Activated T-helper 1 cell treated with Interleukin-2 at 50 U/mL for 16 hours (primary cell): ENCODE measurements at regions not wholly inside any gene's neighbourhood (a gene's known extent, or its start where the extent isn't known, plus 50 kb on each side); places are given as distances from the start of the nearest gene placed in this dataset.

Experiments
- DNase-seq: peaks from one replicate; pipeline ENCODE4 v3.0.0-alpha.2; 2020; ENCODE audit warnings: low read depth

DNA sequence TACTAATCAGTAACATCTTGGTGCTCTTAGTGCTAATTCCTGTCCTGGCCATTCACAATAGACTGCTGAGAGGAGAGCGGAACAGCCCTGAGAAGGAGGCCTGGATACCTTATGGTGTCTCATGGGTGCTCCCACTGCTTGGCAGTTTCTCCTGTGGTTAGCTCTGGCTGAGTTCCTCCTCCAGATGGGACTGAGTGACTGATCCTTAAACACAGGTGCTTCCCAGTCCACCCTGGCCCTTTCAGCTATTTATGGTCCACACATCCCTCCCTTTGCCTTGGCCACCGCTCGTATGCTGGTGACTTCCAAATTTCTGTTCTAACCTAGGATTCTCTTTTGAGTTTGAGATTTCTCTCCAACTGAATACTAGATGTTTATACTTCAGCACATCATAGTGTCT, 157.0 kb upstream of the CACNA1E start:
- no peak for DNase-seq

GRCh38 chr1:181327796-181328195, 155.5 kb upstream of the CACNA1E start:
- DNase-seq, result no peak

DNA sequence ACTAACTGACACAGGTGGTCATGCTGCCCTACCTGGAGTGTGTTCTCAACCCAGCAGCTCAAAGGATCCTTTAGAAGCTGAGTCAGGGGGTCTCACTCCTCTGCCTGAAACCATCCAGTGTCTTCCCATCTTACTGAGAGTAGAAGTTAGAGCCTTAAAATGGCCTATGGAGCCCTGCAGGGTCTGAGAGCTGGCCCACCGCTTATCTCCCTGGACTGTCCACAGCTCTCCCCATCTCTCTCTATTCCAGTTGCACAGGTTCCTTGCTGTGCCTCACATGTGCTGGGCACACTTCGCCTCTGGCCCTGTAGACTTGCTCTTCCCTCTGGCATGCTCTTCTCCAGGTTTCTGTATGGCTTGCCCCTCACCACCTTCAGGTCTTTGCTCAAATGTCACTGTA, 148.6 kb upstream of the CACNA1E start:
- DNase-seq, result no peak

DNA sequence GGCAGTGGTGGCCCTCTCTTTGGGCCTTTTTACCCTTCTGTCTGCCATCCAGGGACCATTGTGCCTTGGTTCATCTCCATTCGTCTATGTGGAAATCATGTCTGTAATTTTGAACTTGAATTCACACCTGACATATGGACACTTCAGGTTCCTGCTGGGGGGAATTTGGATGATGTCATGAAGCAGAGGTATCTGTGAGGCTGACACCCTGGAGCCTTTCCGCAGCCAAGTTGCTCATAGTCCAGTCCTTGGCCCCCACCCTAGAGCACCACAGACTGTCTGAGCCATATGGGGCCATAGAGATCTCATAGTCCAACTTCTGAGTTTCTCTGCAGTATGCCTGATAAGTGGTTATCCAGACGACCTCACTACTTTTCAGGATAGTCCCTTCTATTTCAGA, 147.7 kb upstream of the CACNA1E start:
- DNase-seq, result no peak

DNA sequence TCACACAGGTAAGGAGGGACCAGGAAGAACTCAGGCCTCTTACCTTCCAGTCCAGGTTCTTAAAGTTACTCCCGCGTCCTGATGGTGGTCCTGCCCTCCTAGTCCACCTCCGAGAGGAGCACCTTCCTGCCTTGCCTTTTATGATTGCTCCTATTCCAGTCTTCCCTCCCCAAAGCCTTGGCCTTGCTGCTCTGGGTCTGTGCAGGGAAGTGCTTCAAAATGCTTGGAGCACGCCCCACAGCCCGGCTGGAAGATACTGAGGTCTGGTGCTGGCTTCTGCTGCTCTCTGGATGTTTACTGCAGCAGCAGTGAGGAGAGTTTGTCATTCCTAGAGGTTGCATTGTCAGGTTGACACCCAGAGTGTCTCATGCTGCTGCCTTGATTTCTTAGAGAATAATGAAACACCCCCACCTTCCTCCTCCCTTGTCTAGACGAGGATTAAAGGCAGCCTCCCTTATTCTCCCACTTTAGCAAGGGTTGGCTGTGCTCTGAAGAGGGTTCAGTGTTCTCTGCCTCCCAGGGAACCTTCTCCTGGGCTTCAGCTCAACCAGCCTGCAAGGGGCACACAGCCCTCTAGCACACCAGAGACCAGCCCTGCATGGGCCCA, 142.2 kb upstream of the CACNA1E start:
- no peak for DNase-seq

DNA sequence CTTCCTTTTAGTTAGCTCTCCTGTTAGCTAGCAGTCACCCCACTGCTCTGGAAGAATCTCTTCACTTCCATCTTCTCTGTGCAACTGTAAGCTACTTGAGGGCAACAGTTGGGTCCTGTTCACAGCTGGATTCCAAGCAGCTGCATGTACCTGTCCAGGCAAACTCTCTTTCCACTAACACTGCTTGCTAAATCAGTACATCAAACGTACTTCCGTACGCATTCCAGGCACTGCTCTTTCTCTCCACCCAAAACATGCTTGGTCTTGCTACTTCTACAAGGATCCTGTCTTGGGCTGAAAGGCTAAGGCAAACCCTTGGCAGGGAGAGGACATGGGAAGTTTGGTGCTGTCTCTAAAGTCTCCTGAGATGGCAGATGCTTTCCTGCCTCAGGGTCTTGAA, 139.2 kb upstream of the CACNA1E start:
- DNase-seq, result no peak

DNA sequence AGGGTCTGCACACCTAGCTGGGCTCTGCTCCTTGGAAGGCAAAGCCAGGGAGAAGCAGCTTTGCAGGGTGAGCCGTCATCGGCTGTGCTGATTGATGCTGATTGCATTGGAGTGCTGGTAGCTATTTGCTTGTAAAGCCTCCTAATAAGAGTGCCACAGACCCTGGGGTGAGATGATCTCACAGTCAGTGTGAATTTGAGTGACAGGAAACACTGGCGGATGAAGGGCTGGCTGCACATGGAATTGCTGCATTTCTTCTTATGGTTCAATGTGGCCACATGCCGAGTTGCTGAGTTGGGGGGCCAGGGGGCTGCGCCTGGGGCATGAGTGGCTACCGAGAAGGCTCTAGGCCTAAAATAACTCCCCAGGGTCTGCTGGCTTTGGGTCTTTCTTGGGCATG, 138.2 kb upstream of the CACNA1E start:
- no peak for DNase-seq

GRCh38 chr1:181347495-181348390, 135.6 kb upstream of the CACNA1E start:
- no peak for DNase-seq

DNA sequence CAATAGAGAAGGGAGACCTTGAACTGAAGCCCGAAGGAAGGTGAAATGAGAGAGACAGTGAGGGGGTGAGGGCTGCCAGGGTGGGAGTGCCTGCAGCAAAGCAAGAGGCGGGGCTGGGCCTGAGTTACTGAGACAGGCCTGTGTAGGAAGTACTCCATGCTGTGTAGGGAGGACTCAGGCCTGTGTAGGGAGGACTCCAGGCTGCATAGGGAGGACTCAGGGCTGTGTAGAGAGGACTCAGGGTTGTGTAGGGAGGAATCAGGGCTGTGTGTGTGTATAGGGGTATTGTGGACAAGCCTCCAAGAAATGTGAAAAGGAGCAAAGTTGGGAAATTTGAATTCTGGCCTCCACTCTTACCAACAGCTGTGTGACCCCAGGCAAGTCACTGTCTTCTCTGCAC, 133.8 kb upstream of the CACNA1E start:
- no peak for DNase-seq

GRCh38 chr1:181350131-181350530, 133.2 kb upstream of the CACNA1E start:
- no peak for DNase-seq

DNA sequence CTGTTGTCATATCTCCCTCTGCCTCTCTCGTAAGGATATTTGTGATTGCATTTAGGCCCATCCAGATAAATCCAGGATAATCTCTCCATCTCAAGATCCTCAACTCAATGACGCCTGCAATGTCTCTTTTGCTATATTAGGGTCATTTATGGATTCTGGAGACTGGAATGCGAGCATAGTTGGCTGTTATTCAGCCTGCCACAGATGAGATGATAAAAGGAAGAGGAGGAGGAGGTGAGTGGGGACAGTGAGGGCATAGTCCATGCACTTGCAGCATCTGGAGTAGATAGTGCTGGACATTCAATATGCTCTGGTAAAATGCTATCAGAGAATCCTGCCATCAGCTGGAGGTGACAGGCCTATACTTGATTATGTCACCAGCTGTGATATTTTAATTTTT, 131.6 kb upstream of the CACNA1E start:
- DNase-seq, result no peak

GRCh38 chr1:181352695-181353094, 130.6 kb upstream of the CACNA1E start:
- no peak for DNase-seq

GRCh38 chr1:181353526-181353925, 129.8 kb upstream of the CACNA1E start:
- no peak for DNase-seq

GRCh38 chr1:181354865-181355264, 128.5 kb upstream of the CACNA1E start:
- DNase-seq, result no peak

DNA sequence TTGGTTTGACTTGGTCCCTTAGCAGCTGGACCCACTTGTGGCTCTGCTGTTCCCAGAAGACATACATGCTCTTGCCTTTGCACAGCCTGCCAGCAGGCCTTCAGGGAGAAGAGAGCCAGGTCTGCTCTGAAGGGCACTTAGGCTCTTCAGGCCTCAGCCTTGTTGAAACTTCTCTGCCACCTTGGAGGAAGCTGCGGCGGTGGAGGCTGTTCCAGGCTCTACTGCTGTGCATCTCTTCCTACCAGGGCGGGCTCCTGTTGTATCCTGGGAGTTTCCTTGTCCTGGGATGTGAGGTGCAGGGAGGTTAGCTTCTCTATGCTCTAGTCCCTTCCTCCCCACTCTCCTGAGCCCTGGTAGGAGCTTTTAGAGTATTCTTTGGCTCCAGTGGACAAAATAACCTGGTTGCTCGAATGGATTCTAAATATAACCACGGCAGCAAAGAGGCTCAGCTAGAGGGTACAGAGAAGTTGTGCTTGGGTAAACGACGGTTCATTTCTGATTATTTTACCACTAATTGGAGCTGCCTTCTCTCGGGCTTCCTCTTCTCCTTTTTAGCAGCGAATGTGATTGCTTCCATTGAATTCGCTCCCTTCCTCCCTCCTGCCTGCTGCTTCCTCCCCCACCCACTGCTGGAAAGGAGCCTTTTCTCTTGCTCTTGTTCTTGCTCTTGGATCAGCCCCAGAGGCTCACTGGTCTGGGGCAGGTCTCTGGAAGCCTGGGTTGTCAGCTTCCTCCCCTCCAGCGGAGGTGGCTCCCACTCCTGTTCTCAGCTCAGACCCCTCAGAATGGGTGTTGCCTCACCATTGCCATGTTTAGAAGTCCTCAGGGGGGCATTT, 126.6 kb upstream of the CACNA1E start:
- DNase-seq, result no peak

- DNase-seq, result no peak
These were observed 124.3 kb upstream of the CACNA1E start for GRCh38 chr1:181359012-181359411.

GRCh38 chr1:181364801-181365200, 118.5 kb upstream of the CACNA1E start:
- DNase-seq, result no peak

DNA sequence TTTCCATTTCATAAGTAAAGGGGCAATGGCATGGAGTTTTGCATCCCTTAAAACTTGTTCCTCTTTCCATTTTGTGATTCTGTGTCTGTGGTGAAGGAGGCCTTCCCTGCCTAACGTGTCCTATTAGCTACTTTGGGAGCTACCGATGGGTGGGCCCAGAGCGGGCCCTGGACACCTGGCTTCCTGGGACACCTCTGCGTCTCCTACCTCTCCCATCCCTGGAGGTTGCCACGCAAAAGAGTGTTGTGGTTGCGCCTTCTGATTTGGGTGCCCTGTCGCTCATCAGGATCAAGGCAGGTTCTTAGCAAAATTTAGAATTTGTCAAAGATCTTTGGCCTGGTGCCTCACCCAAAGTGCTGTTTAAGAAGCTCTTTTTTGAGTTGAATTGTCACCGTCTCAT, 116.4 kb upstream of the CACNA1E start:
- DNase-seq, result no peak

GRCh38 chr1:181369416-181369815, 113.9 kb upstream of the CACNA1E start:
- DNase-seq, result no peak

DNA sequence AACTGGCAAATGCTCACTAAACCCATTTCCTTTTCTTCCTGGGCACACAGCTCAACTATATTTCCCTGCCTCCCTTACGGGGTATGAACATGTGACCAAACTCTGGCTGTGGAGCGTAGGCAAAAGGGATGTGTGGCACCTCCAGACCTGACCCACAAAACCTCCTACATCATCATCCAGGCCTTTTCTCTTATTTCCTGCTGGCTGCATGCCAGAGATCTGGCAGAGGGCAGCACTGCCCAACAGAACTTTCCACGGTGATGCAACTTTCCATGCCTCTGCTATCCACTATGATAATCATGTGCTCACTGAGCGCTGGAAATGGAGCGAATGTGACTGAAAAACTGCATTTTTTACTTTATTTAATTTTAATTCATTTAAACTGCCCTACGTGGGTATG, 99.6 kb upstream of the CACNA1E start:
- no peak for DNase-seq

DNA sequence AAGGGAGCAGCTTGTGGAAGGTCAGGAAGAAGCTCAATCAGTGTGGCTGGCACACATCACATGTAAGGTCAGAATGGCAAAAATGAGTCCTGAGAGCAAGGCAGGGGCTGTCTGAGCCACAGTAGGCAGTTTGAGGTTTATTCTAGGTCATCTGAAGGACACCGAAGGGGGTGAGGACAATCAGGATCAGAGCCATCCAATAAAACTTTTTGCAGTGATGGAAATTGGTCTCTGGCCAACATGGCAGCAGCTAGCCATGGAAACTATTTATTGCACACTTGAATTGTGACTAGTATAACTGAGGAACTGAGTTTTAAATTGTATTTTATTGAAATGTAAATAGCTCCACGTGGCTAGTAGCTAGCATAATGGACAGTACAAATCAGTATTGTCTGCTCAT, 97.0 kb upstream of the CACNA1E start:
- no peak for DNase-seq

DNA sequence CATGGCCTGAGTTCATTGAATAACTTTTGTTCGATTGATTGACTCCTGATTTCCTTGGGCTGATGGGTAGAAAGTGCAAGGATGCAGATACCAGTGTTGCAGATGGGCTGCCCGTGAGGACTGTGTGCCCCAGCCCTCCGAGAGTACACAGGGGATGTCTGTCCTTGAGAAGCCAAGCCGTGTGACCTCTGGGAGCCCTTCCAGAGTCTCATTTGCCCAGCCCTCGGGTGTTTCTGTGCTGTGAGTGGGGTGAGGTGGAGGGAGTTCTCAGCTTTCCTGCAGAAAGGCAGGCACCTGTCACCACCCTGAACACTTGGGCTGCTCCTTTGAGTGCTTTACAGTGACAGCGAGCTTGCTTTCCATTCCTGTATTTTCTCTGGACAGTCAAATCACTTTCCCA, 96.4 kb upstream of the CACNA1E start:
- no peak for DNase-seq

DNA sequence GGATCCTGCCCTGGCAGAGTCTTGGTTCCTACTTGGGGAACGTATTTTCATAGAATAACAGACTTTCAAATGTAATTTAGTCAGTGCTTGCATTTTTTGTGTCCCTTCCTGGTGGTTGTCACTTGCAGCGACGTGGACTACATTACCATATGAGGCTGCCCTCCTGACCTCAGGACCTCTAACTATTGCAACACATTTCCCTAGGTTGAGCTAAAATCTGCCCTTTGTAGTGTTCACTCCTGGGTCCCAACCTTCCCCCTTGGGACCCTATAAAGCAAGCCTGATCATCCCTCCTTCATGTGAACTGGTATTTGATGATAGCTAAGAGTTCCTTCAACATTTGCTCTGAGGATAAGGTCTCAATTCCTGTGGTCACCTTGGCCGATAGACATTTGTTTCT, 95.6 kb upstream of the CACNA1E start:
- DNase-seq, result no peak
